GM19397 (cell line): ENCODE measurements at regions not wholly inside any gene's neighbourhood (a gene's known extent, or its start where the extent isn't known, plus 50 kb on each side); places are given as distances from the start of the nearest gene placed in this dataset.

Source experiments
- ATAC-seq: cut with Tn5 transposase; IDR thresholded peaks from one replicate; pipeline ENCODE4 v1.9.1; 2021; ENCODE audit warnings: mild to moderate bottlenecking, moderate library complexity; ENCODE audit not compliant: unreplicated experiment

DNA sequence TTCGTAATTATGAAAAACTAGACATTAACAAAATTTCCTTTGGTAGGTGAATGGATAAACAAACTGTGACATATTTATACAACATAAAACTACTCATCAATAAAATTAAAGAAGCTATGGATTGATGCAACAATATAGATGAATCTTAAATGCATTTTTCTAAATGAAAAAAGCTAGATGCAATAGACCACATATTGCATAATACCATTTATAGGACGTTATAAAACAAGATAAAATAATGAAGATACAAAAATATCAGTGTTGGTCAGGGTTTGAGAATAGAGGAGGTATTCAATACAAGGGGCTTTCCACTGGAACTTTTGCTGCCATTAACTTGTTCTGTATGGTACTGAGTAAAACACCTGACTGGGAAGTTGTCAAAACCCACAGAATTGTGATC is 314.4 kb downstream of the GRB14 start:
- ATAC-seq = no peak

DNA sequence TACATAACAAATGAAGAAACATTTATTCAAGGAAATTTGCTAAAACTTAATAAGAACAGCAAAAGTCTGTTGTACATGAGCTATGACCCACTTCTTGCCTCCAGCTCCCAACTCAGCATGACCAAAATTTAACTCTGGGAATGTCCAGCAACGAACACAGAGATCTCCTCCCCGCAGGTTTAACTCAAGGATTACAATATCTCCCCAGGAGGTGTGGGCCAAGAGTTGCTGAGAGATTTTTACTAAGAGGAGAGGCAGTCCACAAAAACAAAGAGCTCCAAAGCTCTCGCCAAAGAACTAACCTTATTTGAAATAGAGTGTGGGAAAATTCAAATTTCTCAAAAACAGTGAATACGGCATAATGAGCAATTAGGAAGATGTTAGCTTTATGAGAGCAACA is 318.5 kb downstream of the GRB14 start:
- no peak for ATAC-seq

DNA sequence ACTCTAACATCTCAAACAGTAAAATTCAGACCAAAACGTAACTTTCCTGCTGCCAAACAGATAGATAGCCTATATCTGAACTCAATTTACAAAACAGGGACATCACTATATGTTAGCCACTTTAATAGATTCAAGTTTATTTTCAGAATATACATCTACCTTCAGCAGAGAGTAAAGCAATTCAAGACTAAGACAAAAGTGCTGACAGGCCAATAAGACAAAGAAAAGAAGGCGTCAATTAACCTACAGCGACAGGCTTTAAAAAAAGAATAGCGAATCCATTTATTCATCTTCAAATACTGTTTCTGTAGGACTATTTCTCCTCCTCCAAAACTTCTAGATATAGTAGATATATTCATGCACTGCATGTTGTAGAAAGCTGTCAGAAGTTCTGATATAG is 333.0 kb downstream of the GRB14 start:
- no peak for ATAC-seq

DNA sequence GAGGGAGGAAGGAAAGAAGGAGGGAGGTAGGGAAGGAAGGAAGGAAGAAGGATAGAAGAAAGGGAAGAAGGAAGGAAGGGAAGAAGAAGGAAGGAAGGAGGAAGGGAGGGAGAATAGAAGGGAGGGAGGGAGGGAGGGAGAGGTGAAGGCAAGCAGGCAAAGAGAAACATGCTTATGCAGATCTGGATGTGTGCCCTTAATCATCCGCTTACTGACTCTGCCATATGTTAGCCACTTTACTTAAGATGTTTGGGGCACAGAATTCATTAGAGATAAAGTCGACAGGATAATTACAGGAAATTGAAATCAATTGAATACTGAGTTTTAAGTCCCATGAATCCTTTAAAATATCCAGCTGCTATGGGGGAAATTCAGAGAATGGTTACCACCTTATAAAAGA is 334.2 kb downstream of the GRB14 start:
- ATAC-seq = no peak

DNA sequence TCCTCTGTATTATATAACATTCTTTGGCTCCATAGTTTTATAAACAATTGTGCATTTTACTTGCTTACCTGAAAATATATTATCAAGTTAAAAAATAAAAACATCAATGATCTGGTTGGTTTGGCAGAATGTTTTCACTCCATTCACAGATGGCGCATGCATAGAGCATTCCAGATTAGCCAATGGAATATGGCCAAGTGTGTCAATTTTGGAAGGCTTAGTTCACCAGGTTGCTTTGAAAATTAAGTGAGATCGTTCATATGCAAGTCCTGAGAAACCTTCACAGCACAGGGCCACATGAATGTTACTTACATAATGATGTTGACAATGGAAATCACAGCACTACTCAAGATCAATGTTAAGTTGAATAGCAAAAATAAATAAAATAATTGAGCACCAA is 335.7 kb downstream of the GRB14 start:
- no peak for ATAC-seq

DNA sequence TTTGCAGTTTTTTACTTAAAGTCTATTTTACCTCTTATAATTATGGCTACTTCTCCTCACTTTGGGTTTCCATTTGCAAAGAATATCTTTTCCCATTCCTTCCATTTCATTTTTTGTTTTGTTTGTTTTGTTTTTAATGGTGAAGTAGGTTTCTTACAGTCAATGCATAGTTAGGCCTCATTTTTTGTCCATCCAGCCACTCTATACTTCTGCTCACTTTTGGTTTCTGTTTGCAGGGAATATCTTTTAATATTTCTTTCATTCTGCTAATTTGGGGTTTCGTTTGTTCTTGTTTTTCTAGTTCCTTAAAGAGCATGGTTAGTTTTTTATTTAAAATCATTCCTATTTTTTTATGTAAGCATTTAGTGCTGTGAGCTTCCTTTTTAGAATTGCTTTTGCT is 339.4 kb downstream of the GRB14 start:
- ATAC-seq = no peak

DNA sequence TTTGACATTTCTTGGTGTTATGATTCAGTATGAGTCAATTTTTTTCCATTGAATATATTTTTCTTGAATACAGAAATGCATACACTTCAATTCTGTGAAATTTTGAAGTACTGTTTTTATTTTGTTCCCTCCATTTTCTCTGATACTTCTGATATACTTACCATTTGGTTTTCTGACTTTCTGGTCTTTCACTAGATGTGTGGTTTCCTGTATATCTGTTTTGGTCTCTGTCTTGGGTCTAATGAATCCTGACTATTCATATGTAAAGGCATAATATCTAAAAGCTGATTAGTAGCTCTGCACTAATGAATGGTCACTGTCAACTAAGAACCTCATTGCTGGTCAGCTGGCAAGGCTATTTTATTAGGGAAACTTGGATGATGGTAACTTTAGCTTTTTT is 345.6 kb downstream of the GRB14 start:
- no peak for ATAC-seq

DNA sequence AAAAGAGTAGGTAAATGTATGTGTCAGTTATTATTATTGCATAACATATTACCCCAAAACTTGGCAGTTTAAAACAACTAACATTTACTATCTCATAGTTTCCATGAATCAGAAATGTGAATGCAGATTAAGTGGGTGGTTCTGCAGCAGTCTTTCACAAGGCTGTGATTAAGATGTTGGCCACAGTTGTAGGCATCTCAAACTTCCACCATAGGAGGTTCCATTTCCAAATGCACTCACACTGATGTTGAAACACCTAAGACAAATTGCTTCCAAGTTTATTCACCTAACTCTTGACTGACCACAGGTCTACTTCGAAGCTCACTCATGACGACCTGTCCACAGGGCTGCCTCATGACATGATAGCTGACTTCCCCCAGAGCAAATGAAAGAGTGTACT is 360.8 kb downstream of the GRB14 start:
- ATAC-seq = no peak

DNA sequence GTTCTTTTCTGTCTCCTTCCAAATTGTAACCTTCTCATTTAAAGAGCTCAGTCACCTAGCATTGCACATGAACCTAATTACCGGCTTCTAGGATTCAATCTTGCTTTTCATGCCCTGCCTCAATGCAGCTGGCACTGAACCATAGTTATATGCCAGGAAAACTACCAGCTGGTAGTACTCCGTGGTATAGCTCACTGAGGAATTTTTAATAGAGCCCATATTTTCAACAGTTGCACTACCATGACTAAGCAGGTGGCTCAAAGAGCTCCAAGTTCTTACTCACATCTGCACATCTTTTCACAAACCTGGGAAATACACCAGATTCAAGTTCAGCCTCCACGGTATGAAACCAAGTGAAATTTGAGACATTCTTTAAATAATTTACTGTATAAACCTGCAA is 363.5 kb downstream of the GRB14 start:
- no peak for ATAC-seq

DNA sequence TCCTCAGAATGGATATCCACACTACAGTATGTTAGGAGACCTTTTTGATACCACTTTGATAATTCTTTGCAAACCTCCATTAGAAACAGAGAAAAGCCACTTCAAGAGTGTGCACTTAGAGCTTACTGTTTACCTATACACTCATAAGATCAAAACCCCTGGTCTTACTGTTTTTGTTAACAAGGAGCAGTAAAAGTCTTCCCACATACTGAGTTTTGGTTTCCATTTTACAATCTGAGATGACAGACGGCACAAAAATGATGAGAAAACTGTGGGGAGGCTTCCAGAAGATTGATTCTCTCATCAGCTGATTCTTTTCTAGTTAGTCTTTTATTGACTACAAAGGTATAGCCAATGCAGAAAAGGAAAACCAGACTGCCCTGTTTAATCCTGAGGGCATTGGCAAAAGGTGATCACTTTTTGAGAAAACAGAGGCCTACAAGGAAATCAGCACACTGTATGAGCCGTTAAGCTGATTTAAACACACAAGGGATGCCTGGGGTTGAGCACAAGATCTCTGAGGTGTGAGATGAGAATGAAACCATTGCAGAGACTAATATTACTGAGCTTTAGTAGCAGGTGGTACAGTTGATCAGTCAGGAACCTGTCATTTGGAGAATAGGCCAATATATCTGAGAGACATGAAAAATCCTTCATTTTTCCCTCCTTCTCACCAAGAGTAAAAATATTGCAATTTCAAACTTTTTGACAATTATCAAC is 368.6 kb downstream of the GRB14 start:
- ATAC-seq = peak; percentile 49

DNA sequence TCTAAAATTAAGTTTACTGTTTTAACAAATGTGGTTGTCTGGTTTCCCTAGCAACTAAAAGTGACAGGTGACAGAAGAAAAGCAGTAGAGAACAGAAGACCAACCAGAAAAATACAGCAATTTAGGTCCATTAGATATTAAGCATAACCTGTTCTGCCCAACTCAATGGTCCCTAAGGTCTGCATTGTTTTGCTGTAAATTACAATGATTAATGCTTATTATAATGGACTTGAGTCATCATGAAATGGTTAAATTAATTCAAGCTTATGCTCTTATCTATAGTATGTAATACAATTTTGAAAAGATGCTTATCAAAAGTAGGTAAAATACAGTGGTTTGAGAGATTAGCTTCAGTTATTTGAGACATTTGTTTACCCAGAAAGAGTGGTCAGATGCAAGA is 378.0 kb downstream of the GRB14 start:
- ATAC-seq = no peak

DNA sequence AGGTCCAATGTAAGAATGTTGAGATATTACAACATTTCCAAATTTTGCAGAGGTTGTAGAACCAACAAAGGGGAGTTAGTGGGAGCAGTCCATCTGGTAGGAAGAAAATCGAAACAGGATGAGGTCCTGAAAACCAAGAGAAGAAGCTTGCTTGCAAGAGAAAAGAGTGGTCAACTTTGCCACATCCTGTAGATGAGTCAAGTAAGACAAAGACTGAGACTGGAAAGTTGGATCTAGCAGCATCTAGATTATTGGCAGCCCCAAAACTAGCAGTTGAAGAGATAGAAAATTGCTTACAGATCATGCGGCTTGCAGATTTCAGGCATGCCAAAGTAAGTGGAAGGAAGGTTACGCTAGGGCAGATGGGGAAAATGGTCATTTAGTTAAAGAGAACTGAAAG is 378.9 kb downstream of the GRB14 start:
- ATAC-seq = no peak

DNA sequence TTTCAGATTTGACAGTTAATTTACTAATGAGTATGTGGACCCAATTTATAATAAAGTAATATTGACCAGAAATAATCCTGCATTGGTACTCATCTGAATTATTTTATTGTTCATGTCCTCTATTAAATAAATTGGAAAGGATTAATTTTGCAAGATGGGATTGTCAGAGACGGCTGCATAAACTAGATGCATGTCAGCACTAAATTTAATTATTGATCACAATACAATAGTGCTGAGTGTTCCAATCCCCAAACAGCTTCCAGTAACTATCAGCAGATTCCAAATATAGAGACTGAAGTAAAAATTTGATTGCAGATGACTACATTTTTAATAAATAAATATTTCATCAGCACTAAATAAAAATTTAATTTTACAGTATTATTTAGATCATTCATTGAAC is 387.2 kb downstream of the GRB14 start:
- no peak for ATAC-seq

DNA sequence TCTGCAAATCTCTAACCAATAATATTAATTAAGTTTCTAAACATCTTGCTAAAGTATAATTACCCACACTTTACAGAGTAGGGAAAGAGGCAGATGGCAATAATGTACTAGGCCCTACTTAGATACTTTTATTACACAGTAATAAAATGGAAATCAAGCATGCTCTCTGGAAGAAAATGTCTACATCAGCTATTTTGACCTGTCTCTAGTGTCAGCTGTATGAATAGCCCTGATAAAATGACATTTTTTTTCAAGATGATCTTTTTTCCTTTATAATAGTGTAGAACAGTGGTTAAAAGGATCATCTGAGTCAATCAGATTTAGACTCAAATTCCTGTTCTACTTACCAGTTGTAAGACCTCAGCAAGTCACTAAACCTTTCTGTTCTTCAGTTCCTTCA is 397.3 kb downstream of the GRB14 start:
- ATAC-seq = no peak

DNA sequence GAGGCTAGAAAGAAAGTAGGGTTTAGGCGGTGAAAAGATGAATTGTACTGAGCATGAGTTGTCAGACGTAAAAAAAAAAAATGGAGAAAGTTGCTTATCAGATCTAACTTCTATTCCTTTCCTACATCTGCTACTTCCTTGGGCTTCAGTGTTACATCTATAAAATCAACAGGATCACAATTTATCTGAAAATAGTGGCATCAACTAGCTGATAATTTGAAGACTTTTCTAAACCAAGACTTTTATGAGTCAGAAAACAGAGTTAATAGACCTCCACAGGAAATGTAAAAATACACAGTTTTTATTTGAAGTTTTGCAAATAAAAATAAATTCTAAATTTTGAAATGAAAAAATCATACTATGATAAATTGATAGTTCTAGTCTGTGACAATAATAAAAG is 399.8 kb downstream of the GRB14 start:
- ATAC-seq = no peak

DNA sequence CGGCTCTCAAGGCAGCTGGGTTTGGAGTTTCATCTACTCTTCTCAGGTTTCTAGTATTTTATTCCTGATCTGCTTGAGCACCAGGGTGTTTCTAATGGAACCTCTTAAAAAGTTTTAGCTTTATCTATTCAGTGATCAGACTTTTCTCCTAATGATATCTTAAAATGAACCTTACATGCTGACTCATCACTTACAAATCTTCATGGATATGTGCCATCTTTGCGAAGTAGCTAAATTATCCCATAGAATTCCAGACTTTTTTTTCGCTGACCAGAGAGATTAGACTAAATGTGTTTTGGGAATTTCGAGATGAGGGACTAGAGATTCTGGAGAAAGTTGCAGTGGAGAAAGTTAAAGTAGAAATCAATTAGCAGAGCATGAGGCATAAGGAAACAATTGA is 401.0 kb downstream of the GRB14 start:
- no peak for ATAC-seq

DNA sequence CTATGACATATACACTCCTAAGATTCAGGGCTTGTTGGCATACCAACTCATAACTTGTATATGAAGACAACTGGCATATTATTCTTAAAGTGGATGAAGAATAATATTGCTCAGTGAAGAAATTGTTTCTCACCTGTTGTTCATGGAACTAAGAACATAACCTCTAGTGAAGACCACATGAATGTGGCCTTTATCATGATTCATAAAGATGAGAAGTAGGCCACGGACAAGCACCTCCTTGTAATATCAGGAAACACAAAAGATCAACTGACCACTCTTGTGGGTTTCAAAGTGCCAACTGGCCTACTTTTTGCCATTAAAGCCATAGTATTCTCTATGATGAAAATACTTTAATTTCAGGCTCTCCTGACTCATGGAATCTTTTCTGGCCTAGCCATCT is 407.4 kb downstream of the GRB14 start:
- ATAC-seq = no peak

DNA sequence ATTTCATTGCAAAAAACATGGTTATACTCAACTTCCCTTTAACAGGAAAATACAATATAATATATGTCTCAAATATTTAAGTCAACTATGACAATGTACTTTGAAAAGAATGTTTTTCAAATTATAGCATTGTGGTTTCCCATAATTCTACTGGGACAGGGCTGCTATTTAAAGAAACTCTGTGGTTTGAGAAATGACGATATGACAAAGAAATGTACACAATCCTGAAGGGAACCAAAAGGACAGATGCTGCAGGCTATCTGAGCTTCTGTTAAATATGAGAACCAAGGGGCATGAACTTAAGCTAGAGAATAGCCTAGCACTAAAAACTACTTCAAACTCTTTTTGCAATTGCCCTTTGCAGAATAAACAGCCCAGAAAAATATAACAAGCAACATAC is 415.9 kb downstream of the GRB14 start:
- no peak for ATAC-seq

DNA sequence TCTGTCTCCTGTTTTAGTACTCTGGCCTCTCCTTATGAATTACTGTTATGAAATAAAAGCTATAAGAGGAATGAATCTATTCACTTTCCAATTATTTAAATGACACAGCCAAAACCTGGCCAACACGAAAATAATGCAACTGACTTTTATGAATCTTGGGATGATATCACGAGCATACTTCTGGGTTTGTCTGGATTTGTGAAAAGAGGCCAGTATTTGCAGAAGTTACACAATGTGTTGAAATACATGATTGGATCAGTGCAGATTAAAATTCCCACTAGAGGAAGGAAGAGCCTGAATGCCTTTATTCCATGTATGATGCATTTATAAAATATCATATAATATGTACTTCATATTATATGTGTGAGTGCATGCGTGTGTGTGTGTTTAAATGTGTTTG is 418.2 kb downstream of the GRB14 start:
- no peak for ATAC-seq

DNA sequence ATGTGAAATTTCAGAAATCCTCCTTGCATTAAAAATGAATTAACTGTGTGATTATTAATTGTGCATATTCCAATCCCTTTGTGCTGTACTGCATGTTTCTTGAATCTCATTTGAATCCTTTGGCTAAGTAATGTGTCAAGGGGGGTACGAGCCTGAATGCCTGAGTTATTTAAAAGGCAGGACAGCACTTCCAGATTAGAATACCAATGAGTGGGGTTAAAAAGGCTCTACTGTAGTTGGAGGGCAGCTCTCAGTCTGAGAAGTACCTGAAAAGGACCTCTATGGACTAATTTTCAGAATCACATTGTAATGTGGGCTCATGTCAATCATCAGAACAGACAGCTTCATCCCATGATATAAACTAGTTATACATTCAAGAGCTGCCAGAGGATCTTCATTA is 423.0 kb downstream of the GRB14 start:
- no peak for ATAC-seq

DNA sequence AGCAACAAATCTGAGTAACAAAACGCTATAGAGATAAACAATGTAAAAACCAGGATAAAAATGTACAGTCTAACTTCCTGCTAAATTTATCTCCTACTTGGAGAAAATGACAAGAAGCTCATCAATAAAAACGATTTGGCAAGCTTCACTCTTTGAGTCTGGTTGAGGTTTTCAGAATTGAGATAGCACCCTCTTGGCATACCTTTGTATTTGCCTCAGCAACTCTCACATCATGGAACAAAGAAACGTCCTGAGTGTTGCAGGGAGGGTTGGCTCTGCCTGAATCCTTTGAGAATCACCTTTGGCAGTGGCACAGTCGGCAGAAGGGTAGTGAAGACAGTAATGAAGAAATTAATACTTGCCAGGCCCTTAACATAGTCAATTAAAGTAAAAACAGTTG is 430.6 kb downstream of the GRB14 start:
- no peak for ATAC-seq

DNA sequence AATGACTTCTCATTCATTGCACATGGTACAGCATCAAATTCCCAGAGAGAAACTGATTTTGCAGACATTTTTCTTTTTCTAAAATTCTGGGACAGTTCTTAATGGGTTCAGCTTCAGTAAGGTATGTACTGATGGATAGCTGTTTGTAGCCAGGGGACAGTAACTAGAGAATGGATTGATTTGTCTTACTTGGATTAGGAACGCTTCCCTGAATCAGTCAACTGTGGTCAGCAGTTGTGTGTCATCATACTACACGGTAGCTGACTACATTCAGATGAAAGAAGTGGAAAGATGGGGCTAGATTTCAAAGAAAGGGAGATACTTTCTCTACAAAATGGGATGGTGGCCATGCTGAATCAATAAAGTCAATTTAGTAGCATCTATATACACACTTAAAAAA is 431.4 kb downstream of the GRB14 start:
- ATAC-seq = no peak

DNA sequence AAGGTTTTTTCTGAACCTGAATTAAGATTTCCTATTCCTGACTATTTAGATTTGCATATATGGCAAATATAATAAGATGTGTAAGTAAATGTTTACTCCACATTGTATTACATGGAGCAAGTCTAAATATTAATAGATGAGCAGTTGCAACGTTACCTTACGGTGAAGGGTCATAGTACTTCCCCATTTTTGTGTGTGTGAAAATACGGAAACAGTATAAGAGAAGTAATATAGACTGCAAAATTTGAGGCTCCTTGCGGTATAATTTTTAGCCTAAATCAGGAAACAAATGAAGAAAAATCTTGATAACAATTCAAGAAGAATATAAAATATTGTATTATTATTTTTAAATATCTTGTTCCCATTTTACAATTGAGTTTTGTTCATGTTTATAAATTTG is 434.2 kb downstream of the GRB14 start:
- no peak for ATAC-seq

DNA sequence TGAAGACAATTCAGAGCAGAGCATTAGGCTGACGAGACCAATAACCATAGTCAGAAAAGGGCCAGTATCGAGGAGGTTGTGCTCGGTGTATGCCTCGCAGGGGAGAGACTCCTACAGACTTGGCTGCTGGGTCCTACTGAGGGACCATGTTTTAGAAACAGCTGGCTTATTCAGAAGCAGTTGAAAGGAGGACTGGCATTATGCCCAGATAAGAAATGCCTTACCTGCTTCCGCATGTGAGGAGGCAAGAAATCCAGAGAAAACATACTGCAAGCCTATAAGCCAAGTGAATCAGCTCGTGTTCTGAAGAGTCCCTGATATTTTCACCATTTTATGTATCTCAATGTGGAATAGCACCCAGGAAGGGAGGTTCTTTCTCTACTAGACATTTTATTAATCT is 434.7 kb downstream of the GRB14 start:
- no peak for ATAC-seq
